OCI-LY3 (cell line): ENCODE measurements at regions not wholly inside any gene's neighbourhood (a gene's known extent, or its start where the extent isn't known, plus 50 kb on each side); places are given as distances from the start of the nearest gene placed in this dataset.
A peak's percentile ranks its signal among the peaks of the same experiment; 100 is the strongest.

Experiments used
- H2AFZ ChIP-seq: fragments of 200-600, 300-600 bp; shearing (Covaris generic); 2 replicates; pipeline ENCODE4 v1.6.0; 2014; ENCODE audit warnings: antibody characterized with exemption, low read depth, low read length
- H3K27ac ChIP-seq: fragments of 200-600, 300-600 bp; sonication (generic); 2 replicates; pipeline ENCODE4 v1.5.1; 2014; ENCODE audit warnings: mild to moderate bottlenecking, low read length, moderate library complexity, mixed read lengths
- H3K27me3 ChIP-seq: fragments of 200-600, 300-600 bp; sonication (generic); 2 replicates; pipeline ENCODE4 v1.6.1; 2014; ENCODE audit warnings: low read depth, low read length, mixed read lengths
- H3K36me3 ChIP-seq: fragments of 200-600, 300-600 bp; sonication (generic); replicated peaks from 2 replicates; pipeline ENCODE3; 2014; ENCODE audit warnings: low read depth, low read length, mixed read lengths
- H3K4me1 ChIP-seq: fragments of 300-600, 200-600 bp; sonication (generic); 2 replicates; pipeline ENCODE4 v1.6.1; 2014; ENCODE audit warnings: low read length, mixed read lengths
- H3K4me2 ChIP-seq: fragments of 200-600, 300-600 bp; sonication (generic); 2 replicates; pipeline ENCODE4 v1.6.1; 2014; ENCODE audit warnings: low read length, mixed read lengths
- H3K4me3 ChIP-seq: fragments of 300-600, 200-600 bp; sonication (generic); 2 replicates; pipeline ENCODE4 v1.5.1; 2014; ENCODE audit warnings: antibody characterized with exemption, mild to moderate bottlenecking, low read length, moderate library complexity
- H3K79me2 ChIP-seq: fragments of 300-600, 200-600 bp; shearing (Covaris generic); 2 replicates; pipeline ENCODE4 v1.6.1; 2014; ENCODE audit warnings: mild to moderate bottlenecking, low read length, mixed read lengths
- H3K9ac ChIP-seq: fragments of 300-600, 200-600 bp; shearing (Covaris generic); 2 replicates; pipeline ENCODE4 v1.6.0; 2014; ENCODE audit warnings: mild to moderate bottlenecking, low read length, moderate library complexity
- H3K9me3 ChIP-seq: fragments of 200-600, 300-600 bp; shearing (Covaris generic); 2 replicates; pipeline ENCODE4 v1.6.1; 2014; ENCODE audit warnings: low read length, mixed read lengths; ENCODE audit not compliant: insufficient read depth
- H4K20me1 ChIP-seq: fragments of 200-600, 300-600 bp; sonication (generic); 2 replicates; pipeline ENCODE4 v1.6.1; 2016; ENCODE audit warnings: low read length, mixed read lengths; ENCODE audit not compliant: insufficient read depth
- CTCF ChIP-seq: fragments of 200-600, 300-600 bp; sonication (generic); IDR thresholded peaks from 2 replicates; pipeline ENCODE4 v1.5.1; 2014; ENCODE audit warnings: antibody characterized with exemption, low read length, low read depth
- EZH2phosphoT487 ChIP-seq: fragments of 200-600 bp; shearing (Covaris generic); IDR thresholded peaks from 2 replicates; pipeline ENCODE4 v1.6.1; 2018; ENCODE audit warnings: antibody characterized with exemption, mixed run types, low read depth

GRCh38 chr7:92988051-92988450 lies 129.7 kb downstream of the SAMD9 start:
- TF ChIP-seq EZH2phosphoT487 = no peak
- peak; percentile 48 for TF ChIP-seq CTCF
- no peaks in the 10 kb centered on the region for H3K36me3 ChIP-seq
- H3K79me2 ChIP-seq = no peaks in the 10 kb centered on the region
- H3K27me3 ChIP-seq = no peaks in the 10 kb centered on the region
- no peaks in the 10 kb centered on the region for H3K9me3 ChIP-seq
- no peak overlapping the region for H3K4me3 ChIP-seq
- H3K27ac ChIP-seq = no peak overlapping the region
- H3K9ac ChIP-seq = no peak overlapping the region
- no peaks in the 10 kb centered on the region for H3K4me1 ChIP-seq
- no peaks in the 10 kb centered on the region for H4K20me1 ChIP-seq
- no peak overlapping the region for H3K4me2 ChIP-seq
- H2AFZ ChIP-seq = no peak overlapping the region

DNA sequence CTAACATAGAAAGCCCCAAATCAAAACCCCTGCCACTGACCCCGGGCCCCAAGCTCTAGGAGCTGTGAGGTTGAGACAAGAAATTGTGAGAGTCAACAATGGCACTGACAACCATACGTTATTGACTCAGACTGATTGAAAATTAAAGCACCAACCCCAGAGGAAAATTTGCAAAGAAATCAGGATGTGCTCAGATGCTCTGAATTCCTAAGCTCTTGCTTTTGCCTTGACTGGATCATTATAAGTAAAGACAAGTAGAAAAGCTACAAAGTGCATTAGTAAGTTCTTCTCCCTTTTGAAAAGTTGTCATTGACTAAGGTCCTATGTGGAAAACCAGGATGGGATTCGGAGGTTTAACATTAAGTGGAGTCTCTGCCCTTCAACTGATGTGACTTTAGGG lies 130.2 kb downstream of the SAMD9 start:
- Histone ChIP-seq H3K4me3 (no peak overlapping the region), H4K20me1 (no peaks in the 10 kb centered on the region), H3K4me1 (no peaks in the 10 kb centered on the region), H3K9me3 (no peaks in the 10 kb centered on the region), H3K79me2 (no peaks in the 10 kb centered on the region), H3K9ac (no peak overlapping the region), H3K27me3 (no peaks in the 10 kb centered on the region), H3K4me2 (no peak overlapping the region), H3K36me3 (no peaks in the 10 kb centered on the region), H2AFZ (no peak overlapping the region), H3K27ac (no peak overlapping the region)
- no peak for TF ChIP-seq CTCF
- no peak for TF ChIP-seq EZH2phosphoT487

DNA sequence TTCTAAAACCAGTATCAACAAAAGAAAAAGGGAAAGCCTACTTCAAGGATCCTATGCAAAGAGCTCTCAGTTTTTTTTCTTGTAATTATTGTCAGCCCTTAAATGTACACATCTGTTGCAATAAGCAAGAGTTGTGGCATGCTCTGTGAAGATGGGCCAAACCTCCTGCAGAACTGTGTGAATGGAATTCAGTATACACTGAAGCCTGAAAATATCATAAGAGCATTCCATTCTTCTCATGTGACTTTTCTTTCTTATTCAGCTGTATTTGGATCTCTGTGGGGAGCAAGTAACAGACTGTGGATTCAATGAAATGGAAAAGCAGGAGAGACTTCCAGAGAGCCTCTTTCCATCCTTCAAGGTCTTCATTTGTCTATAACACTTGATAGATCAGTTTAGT lies 130.7 kb downstream of the SAMD9 start:
- Histone ChIP-seq H3K79me2 (no peaks in the 10 kb centered on the region), H3K27ac (no peak overlapping the region), H3K9ac (no peak overlapping the region), H3K4me3 (no peak overlapping the region), H3K27me3 (no peaks in the 10 kb centered on the region), H3K4me1 (no peaks in the 10 kb centered on the region), H3K9me3 (no peaks in the 10 kb centered on the region), H3K4me2 (no peak overlapping the region), H3K36me3 (no peaks in the 10 kb centered on the region), H2AFZ (no peak overlapping the region), H4K20me1 (no peaks in the 10 kb centered on the region)
- TF ChIP-seq EZH2phosphoT487 (no peak), CTCF (no peak)

DNA sequence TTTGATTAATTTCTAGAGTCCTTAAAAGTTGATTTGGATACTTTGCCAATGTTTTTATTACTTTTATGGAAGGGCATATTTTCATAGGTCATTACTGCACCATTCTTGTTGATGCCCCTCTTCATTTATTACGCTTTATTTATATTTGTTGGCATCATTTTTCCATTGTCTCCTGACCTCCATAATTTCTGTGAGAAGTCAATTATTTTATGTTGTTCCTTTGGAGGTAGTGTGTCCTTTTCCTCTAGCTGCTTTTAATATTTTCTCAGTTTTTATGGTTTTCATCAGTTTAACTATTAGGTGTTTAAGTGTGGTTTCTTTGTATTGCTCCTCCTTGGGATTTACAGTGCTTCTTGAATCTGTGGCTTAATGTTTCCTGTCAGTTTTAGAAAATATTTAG lies 134.9 kb downstream of the SAMD9 start:
- TF ChIP-seq EZH2phosphoT487 (no peak), CTCF (no peak)
- no peak overlapping the region for H3K4me2 ChIP-seq
- H4K20me1 ChIP-seq = no peaks in the 10 kb centered on the region
- H3K9ac ChIP-seq = no peak overlapping the region
- no peaks in the 10 kb centered on the region for H3K27me3 ChIP-seq
- no peaks in the 10 kb centered on the region for H3K4me1 ChIP-seq
- no peak overlapping the region for H2AFZ ChIP-seq
- no peaks in the 10 kb centered on the region for H3K79me2 ChIP-seq
- H3K36me3 ChIP-seq = no peaks in the 10 kb centered on the region
- H3K9me3 ChIP-seq = peaks cover under 1% of the 10 kb centered on the region; the same call in 1 of the 2 replicates
- no peak overlapping the region for H3K27ac ChIP-seq
- no peak overlapping the region for H3K4me3 ChIP-seq
